Glomerular endothelial cell (primary cell): ENCODE measurements at regions not wholly inside any gene's neighbourhood (a gene's known extent, or its start where the extent isn't known, plus 50 kb on each side); places are given as distances from the start of the nearest gene placed in this dataset.
"Not testable (repeated sequence)": the region's sequence is repeated elsewhere in the genome, so short reads cannot be mapped to it uniquely, and the experiment has no call there.

Experiments
- DNase-seq: peaks from one replicate; pipeline ENCODE4 v3.0.0-alpha.2; 2011; ENCODE audit warnings: low read depth, low spot score; ENCODE audit errors: extremely low read depth

GRCh38 chr3:161599697-161600096 is 103.1 kb downstream of the OTOL1 start:
- DNase-seq = no peak

- no peak for DNase-seq
Measured at GRCh38 chr3:161600173-161600572, 103.6 kb downstream of the OTOL1 start.

GRCh38 chr3:161602475-161602874 is 105.9 kb downstream of the OTOL1 start:
- DNase-seq = no peak

GRCh38 chr3:161602918-161603317 is 106.3 kb downstream of the OTOL1 start:
- DNase-seq = no peak

GRCh38 chr3:161607056-161607455 is 110.4 kb downstream of the OTOL1 start:
- no peak for DNase-seq

- no peak for DNase-seq
Measured at GRCh38 chr3:161619351-161619750, 122.7 kb downstream of the OTOL1 start.

- DNase-seq = no peak
Measured at GRCh38 chr3:161630794-161631193, 134.2 kb downstream of the OTOL1 start.

- no peak for DNase-seq
Measured at GRCh38 chr3:161631536-161631935, 134.9 kb downstream of the OTOL1 start.

GRCh38 chr3:161637559-161637958 is 141.0 kb downstream of the OTOL1 start:
- DNase-seq = no peak

- DNase-seq = not testable (repeated sequence)
Measured at GRCh38 chr3:161639095-161639494, 142.5 kb downstream of the OTOL1 start.

GRCh38 chr3:161640181-161640580 is 143.6 kb downstream of the OTOL1 start:
- no peak for DNase-seq

- no peak for DNase-seq
Measured at GRCh38 chr3:161641287-161641686, 144.7 kb downstream of the OTOL1 start.

- no peak for DNase-seq
Measured at GRCh38 chr3:161644891-161645635, 148.5 kb downstream of the OTOL1 start.

GRCh38 chr3:161647936-161648470 is 151.4 kb downstream of the OTOL1 start:
- no peak for DNase-seq

- DNase-seq = no peak
Measured at GRCh38 chr3:161649900-161650484, 153.4 kb downstream of the OTOL1 start.

GRCh38 chr3:161657786-161658185 is 161.2 kb downstream of the OTOL1 start:
- DNase-seq = no peak

GRCh38 chr3:161671141-161671540 is 174.5 kb downstream of the OTOL1 start:
- no peak for DNase-seq

- DNase-seq = no peak
Measured at GRCh38 chr3:161672478-161672877, 175.9 kb downstream of the OTOL1 start.

GRCh38 chr3:161673866-161674265 is 177.3 kb downstream of the OTOL1 start:
- no peak for DNase-seq

- DNase-seq = no peak
Measured at GRCh38 chr3:161674402-161674801, 177.8 kb downstream of the OTOL1 start.

GRCh38 chr3:161681831-161682230 is 185.2 kb downstream of the OTOL1 start:
- DNase-seq = not testable (repeated sequence)

GRCh38 chr3:161682715-161683114 is 186.1 kb downstream of the OTOL1 start:
- no peak for DNase-seq
